OCI-LY7 (cell line): ENCODE measurements at regions not wholly inside any gene's neighbourhood (a gene's known extent, or its start where the extent isn't known, plus 50 kb on each side); places are given as distances from the start of the nearest gene placed in this dataset.

Source experiments
- EZH2phosphoT487 ChIP-seq: fragments of 200-600 bp; sonication (generic); IDR thresholded peaks from 2 replicates; pipeline ENCODE4 v1.6.1; 2018; ENCODE audit warnings: low read depth, borderline replicate concordance, mild to moderate bottlenecking, mixed run types, antibody characterized with exemption, low read length, moderate library complexity, mixed read lengths
- TF ChIP-seq, protein P1 (sequence below): fragments of 200-600 bp; sonication (generic); conservative IDR thresholded peaks from 2 replicates; pipeline ENCODE4 v1.5.1; 2014; ENCODE audit warnings: mild to moderate bottlenecking, antibody characterized with exemption, low read length, moderate library complexity, mixed read lengths

- TF ChIP-seq, protein P1, sequence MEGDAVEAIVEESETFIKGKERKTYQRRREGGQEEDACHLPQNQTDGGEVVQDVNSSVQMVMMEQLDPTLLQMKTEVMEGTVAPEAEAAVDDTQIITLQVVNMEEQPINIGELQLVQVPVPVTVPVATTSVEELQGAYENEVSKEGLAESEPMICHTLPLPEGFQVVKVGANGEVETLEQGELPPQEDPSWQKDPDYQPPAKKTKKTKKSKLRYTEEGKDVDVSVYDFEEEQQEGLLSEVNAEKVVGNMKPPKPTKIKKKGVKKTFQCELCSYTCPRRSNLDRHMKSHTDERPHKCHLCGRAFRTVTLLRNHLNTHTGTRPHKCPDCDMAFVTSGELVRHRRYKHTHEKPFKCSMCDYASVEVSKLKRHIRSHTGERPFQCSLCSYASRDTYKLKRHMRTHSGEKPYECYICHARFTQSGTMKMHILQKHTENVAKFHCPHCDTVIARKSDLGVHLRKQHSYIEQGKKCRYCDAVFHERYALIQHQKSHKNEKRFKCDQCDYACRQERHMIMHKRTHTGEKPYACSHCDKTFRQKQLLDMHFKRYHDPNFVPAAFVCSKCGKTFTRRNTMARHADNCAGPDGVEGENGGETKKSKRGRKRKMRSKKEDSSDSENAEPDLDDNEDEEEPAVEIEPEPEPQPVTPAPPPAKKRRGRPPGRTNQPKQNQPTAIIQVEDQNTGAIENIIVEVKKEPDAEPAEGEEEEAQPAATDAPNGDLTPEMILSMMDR, result no peak
- no peak for TF ChIP-seq EZH2phosphoT487
Observed at GRCh38 chr16:80047842-80048241, 447.3 kb upstream of the MAF start.
